ENCODE measurements at regions not wholly inside any gene's neighbourhood (a gene's known extent, or its start where the extent isn't known, plus 50 kb on each side); places are given as distances from the start of the nearest gene placed in this dataset.

DNA sequence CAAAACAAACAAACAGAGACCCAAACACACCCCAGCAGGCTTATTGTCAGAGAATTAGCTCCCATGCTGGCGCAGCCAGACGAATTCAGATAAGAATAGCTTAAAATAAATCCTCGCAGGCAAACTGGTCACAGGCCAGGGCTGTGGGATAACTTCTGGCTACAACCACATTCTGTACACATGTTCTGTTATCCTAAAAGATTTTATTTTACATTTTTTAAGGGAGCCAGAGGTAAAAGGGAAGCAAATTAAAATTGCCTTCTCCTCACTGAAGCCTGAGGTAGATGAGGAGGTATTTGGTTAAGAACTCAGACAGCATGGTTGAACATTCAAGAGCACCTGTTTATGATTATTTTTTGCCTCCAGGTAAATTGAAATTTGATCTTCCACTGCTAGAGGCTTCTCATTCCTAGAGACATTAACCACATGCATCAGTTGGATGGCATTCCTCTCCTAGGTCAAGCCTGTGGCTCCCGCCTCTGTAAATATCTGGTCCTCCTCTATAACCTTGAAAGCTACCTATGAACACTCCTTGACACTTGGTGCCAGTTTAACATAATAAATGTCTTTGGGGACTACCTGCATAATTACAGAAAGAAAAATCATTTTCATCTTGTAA is 190.3 kb downstream of the SATB1 start:
- DNase-seq, result no peak
- H3K9me3 ChIP-seq, result no peaks in the 10 kb centered on the region
- TF ChIP-seq POLR2AphosphoS5 (IDR thresholded peaks at IDR 0.05) (no peak), POLR2A (IDR thresholded peaks at IDR 0.05) (no peak)
- TF ChIP-seq, protein P1, sequence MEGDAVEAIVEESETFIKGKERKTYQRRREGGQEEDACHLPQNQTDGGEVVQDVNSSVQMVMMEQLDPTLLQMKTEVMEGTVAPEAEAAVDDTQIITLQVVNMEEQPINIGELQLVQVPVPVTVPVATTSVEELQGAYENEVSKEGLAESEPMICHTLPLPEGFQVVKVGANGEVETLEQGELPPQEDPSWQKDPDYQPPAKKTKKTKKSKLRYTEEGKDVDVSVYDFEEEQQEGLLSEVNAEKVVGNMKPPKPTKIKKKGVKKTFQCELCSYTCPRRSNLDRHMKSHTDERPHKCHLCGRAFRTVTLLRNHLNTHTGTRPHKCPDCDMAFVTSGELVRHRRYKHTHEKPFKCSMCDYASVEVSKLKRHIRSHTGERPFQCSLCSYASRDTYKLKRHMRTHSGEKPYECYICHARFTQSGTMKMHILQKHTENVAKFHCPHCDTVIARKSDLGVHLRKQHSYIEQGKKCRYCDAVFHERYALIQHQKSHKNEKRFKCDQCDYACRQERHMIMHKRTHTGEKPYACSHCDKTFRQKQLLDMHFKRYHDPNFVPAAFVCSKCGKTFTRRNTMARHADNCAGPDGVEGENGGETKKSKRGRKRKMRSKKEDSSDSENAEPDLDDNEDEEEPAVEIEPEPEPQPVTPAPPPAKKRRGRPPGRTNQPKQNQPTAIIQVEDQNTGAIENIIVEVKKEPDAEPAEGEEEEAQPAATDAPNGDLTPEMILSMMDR (IDR thresholded peaks at IDR 0.05 in 8 of 11, conservative IDR thresholded peaks at IDR 0.05 in 3 of 11), result no peak
- H3K4me3 ChIP-seq, result no peak overlapping the region
- peaks cover 0 to 3% (median 0%) of the 10 kb centered on the region in 7 donors for H3K27me3 ChIP-seq (replicated peaks in 1 of 7)
- WGBS, 5 donors, result 77 to 90% (median 89%) methylated on average over 4 of the region's 4 CpGs
- H3K27ac ChIP-seq, result no peak overlapping the region
- H3K36me3 ChIP-seq, result no peaks in the 10 kb centered on the region
- no peaks in the 10 kb centered on the region for H3K4me1 ChIP-seq
- intact Hi-C loops (cut with DNase I; ENCODE audit: low total_unique reads), result no loop called here

DNA sequence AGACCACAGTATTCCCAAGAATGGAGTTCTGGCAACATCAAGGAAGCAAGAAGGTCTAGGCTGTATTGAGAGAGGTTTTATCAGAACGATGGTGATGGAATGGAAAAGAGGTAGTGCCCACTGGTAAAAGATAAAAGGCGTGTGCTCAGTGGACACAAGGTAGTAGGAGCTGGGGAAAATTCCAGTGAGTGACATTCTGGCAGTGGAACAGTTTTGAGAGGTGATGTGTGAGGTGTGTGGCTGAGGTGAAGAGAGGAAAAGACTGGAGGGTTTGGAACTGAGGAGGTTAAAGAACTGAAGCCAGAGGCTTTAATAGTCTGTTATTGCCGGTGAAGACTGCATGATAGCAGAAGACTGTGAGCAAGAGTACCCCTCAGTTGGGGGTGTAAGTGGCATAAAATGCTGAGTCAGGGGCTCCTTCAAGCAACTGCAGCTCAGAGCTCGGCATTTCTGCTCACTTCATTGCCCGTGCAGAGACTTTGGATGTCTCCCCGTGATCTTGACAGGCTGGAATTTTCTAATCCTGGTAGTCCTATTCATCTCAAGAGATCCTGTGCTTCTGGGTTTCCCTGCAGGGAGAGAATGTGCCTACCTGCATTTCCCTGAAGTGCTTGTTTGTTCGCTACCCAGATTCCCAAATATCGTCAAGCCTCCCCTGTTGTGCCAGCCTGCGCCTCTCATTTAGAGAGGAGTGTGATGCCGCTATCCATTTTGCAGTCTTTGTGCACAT is 191.0 kb downstream of the SATB1 start:
- H3K36me3 ChIP-seq, result no peaks in the 10 kb centered on the region
- 75 to 82% (median 80%) methylated on average over 10 of the region's 10 CpGs for WGBS, 5 donors
- intact Hi-C loops (cut with DNase I; ENCODE audit: low total_unique reads), result no loop called here
- no peaks in the 10 kb centered on the region for H3K4me1 ChIP-seq
- no peak overlapping the region for H3K4me3 ChIP-seq
- TF ChIP-seq POLR2A (IDR thresholded peaks at IDR 0.05) (no peak), POLR2AphosphoS5 (IDR thresholded peaks at IDR 0.05) (no peak)
- TF ChIP-seq, protein P1 (IDR thresholded peaks at IDR 0.05 in 8 of 11, conservative IDR thresholded peaks at IDR 0.05 in 3 of 11), result no peak
- no peaks in the 10 kb centered on the region for H3K9me3 ChIP-seq
- no peak for DNase-seq
- H3K27me3 ChIP-seq (replicated peaks in 1 of 7), result peaks cover 0 to 3% (median 0%) of the 10 kb centered on the region in 7 donors
- no peak overlapping the region for H3K27ac ChIP-seq

DNA sequence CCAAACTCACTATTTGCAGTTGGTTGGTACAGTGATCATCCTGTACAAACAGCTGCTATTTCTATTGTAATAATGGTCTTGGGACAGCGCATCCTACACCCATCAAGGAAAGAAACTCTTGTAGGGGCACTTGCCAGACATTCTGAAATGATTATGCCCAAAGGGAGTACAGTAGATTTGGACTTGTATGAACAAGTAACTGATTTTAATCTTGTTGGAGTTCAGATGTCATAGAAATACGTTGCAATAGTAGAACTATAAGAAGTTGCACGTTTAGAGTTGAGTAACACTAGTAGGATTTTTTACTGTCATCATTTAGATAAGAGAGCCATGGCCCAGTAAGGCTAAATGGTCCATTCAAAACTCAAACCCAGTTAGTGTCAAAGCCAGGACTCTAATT is 192.8 kb downstream of the SATB1 start:
- TF ChIP-seq POLR2A (IDR thresholded peaks at IDR 0.05), result no peak
- TF ChIP-seq POLR2AphosphoS5 (IDR thresholded peaks at IDR 0.05), result no peak
- TF ChIP-seq, protein P1 (IDR thresholded peaks at IDR 0.05 in 8 of 11, conservative IDR thresholded peaks at IDR 0.05 in 3 of 11), result no peak
- no peaks in the 10 kb centered on the region for H3K27me3 ChIP-seq (replicated peaks in 1 of 7)
- H3K4me3 ChIP-seq, result no peak overlapping the region
- no peaks in the 10 kb centered on the region for H3K9me3 ChIP-seq
- no peaks in the 10 kb centered on the region for H3K36me3 ChIP-seq
- no peak overlapping the region for H3K27ac ChIP-seq
- WGBS, 5 donors, result 59 to 76% (median 71%) methylated on average over 3 of the region's 3 CpGs
- H3K4me1 ChIP-seq, result peaks cover 0 to 6% (median 0%) of the 10 kb centered on the region in 6 donors
- no peak for DNase-seq
- intact Hi-C loops (cut with DNase I; ENCODE audit: low total_unique reads), result no loop called here

DNA sequence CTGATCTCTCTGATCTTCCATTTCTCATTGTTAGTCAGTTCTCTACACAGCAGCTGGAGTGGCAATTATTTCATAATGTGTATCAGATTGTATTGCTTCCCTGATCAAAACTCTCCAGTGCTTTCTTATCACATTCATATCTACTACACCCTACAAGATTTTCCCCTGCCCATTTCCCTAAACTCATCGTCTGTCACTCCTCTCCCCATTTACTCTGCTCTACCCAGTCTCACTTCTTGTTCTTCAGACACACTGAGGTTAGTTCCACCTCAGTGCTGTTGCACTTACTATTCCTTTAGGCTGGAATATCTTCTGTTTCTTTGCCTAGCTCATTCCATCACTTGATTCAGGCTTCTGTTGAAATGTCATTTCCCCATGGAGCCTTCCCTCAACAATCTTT is 197.1 kb downstream of the SATB1 start:
- Histone ChIP-seq H3K27me3 (replicated peaks in 1 of 7) (no peaks in the 10 kb centered on the region), H3K9me3 (no peaks in the 10 kb centered on the region), H3K4me1 (peaks cover 0 to 37% (median 20%) of the 10 kb centered on the region in 6 donors), H3K36me3 (no peaks in the 10 kb centered on the region), H3K4me3 (no peak overlapping the region), H3K27ac (no peak overlapping the region)
- TF ChIP-seq POLR2A (IDR thresholded peaks at IDR 0.05), result no peak
- no peak for TF ChIP-seq POLR2AphosphoS5 (IDR thresholded peaks at IDR 0.05)
- DNase-seq, result no peak
- 34 to 47% (median 36%) methylated on average over 1 of the region's 1 CpG for WGBS, 5 donors
- intact Hi-C loops (cut with DNase I; ENCODE audit: low total_unique reads), result no loop called here
